B cell (primary cell): ENCODE measurements at regions not wholly inside any gene's neighbourhood (a gene's known extent, or its start where the extent isn't known, plus 50 kb on each side); places are given as distances from the start of the nearest gene placed in this dataset.

Experiments
- ATAC-seq: fragments of 200-7000 bp; cut with Tn5 transposase; one replicate; pipeline ENCODE4 v1.10.0; 2021; ENCODE audit warnings: low read depth, mild to moderate bottlenecking, moderate number of reproducible peaks, moderate library complexity
- CTCF ChIA-PET: fragments of 350-600 bp; sonication (Branson Sonifier 250); formaldehyde crosslinking; loops from one replicate; lab custom pipeline; 2021; ENCODE audit warnings: antibody characterized with exemption, inconsistent platforms; lab: Charles Lee
- POLR2A ChIA-PET: fragments of 350-600 bp; sonication (Branson Sonifier 250); formaldehyde crosslinking; loops from one replicate; lab custom pipeline; 2021; ENCODE audit warnings: antibody characterized with exemption; lab: Charles Lee
- DNase-seq: peaks from one replicate; pipeline ENCODE4 v3.0.0; 2013
- H2AFZ ChIP-seq: 2 replicates; pipeline ENCODE4 v1.6.1; 2012; ENCODE audit warnings: mild to moderate bottlenecking, low read depth, low read length; ENCODE audit not compliant: insufficient read depth, poor library complexity, severe bottlenecking
- H3K27ac ChIP-seq, 2 donors: 1 replicate in 1 of 2; 2 replicates in 1 of 2; pipeline ENCODE4 v1.5.1; 2012 to 2013; ENCODE audit warnings: low read length in 2 of 2, mild to moderate bottlenecking in 2 of 2, moderate library complexity in 1 of 2
- H3K27me3 ChIP-seq, 4 experiments: fragments of 200-600 bp in 1 of 4; sonication (generic) in 1 of 4; replicated peaks in 1 of 4; 1 replicate in 2 of 4; 2 replicates in 2 of 4; pipeline versions ENCODE4 v1.6.1 to v1.7.0; 2013 to 2016; ENCODE audit warnings: low read length in 3 of 4, mild to moderate bottlenecking in 2 of 4, mixed read lengths in 1 of 4, moderate library complexity in 1 of 4; ENCODE audit not compliant: insufficient read depth in 4 of 4, control insufficient read depth in 3 of 4; ENCODE audit errors: control extremely low read depth in 1 of 4
- H3K36me3 ChIP-seq, 2 experiments: replicated peaks in 1 of 2; 1 replicate in 1 of 2; 2 replicates in 1 of 2; pipeline versions ENCODE4 v1.6.1 to v1.7.1; 2013; ENCODE audit warnings: low read length in 1 of 2; ENCODE audit not compliant: insufficient read depth in 2 of 2, control insufficient read depth in 1 of 2; ENCODE audit errors: control extremely low read depth in 1 of 2, extremely low read depth in 1 of 2
- H3K4me1 ChIP-seq, 2 donors: fragments of 200-600 bp in 1 of 2; sonication (generic) in 1 of 2; 1 replicate in 1 of 2; 2 replicates in 1 of 2; pipeline versions ENCODE4 v1.5.1 to v1.6.1; 2013 to 2017; ENCODE audit warnings: low read length in 2 of 2; ENCODE audit not compliant: control insufficient read depth in 2 of 2, insufficient read depth in 2 of 2
- H3K4me2 ChIP-seq: replicated peaks from 2 replicates; pipeline ENCODE3; 2012; ENCODE audit warnings: mild to moderate bottlenecking, low read depth, low read length; ENCODE audit not compliant: poor library complexity, severe bottlenecking
- H3K4me3 ChIP-seq, 5 experiments: fragments of 200-600 bp in 1 of 5; sonication (generic) in 1 of 5; 1 replicate in 3 of 5; 2 replicates in 2 of 5; pipeline versions ENCODE4 v1.5.1 to v1.7.0; 2011 to 2016; ENCODE audit warnings: low read length in 4 of 5, mild to moderate bottlenecking in 4 of 5, low read depth in 2 of 5, control low read depth in 1 of 5, moderate library complexity in 1 of 5; ENCODE audit not compliant: insufficient read depth in 1 of 5; ENCODE audit errors: control extremely low read depth in 1 of 5, extremely low read depth in 1 of 5
- H3K79me2 ChIP-seq: fragments of 200-600 bp; sonication (generic); one replicate; pipeline ENCODE4 v1.6.0; 2016; ENCODE audit warnings: low read length; ENCODE audit not compliant: control insufficient read depth, insufficient read depth
- H3K9ac ChIP-seq: fragments of 200-600 bp; sonication (generic); 2 replicates; pipeline ENCODE4 v1.6.1; 2017; ENCODE audit warnings: mild to moderate bottlenecking, low read length, moderate library complexity
- H3K9me3 ChIP-seq, 3 donors: one replicate each; pipeline versions ENCODE4 v1.6.1 to v1.7.1; 2013; ENCODE audit warnings: low read length in 2 of 3; ENCODE audit not compliant: control insufficient read depth in 2 of 3, insufficient read depth in 1 of 3; ENCODE audit errors: control extremely low read depth in 1 of 3
- H4K20me1 ChIP-seq: 2 replicates; pipeline ENCODE4 v1.6.0; 2012; ENCODE audit warnings: mild to moderate bottlenecking, low read length; ENCODE audit not compliant: insufficient read depth, control insufficient read depth, poor library complexity, severe bottlenecking
- H3K27ac Mint-ChIP-seq: one replicate; pipeline ENCODE4 v1.8.0; 2021; ENCODE audit warnings: mixed read lengths
- H3K27me3 Mint-ChIP-seq: one replicate; pipeline ENCODE4 v1.8.0; 2021; ENCODE audit warnings: mixed read lengths
- H3K4me1 Mint-ChIP-seq: one replicate; pipeline ENCODE4 v1.8.0; 2021; ENCODE audit warnings: mixed read lengths
- H3K4me3 Mint-ChIP-seq: one replicate; pipeline ENCODE4 v1.8.0; 2021; ENCODE audit warnings: mixed read lengths
- H3K9me3 Mint-ChIP-seq: one replicate; pipeline ENCODE4 v1.8.0; 2022; ENCODE audit warnings: mixed read lengths; ENCODE audit not compliant: insufficient read depth
- CTCF ChIP-seq: fragments of 200-600 bp; IDR thresholded peaks from one replicate; pipeline ENCODE4 v1.8.0; 2022; ENCODE audit warnings: antibody characterized with exemption, mild to moderate bottlenecking
- EZH2 ChIP-seq: IDR thresholded peaks from 2 replicates; pipeline ENCODE4 v1.6.1; 2012; ENCODE audit warnings: borderline replicate concordance, low read depth, mild to moderate bottlenecking, moderate library complexity, low read length; ENCODE audit not compliant: insufficient read depth, poor library complexity, severe bottlenecking
- WGBS: methylation state at CpG from one replicate; pipeline ENCODE4 v1.1.5; 2013; ENCODE audit warnings: missing lambda C conversion rate; ENCODE audit not compliant: insufficient coverage; 5-methylcytosine and 5-hydroxymethylcytosine counted together
- intact Hi-C: fragments of 100-400 bp; cut with micrococcal nuclease; formaldehyde crosslinking; loops from one replicate; pipeline ENCODE4 v1.10.0; 2022

GRCh38 chr18:56468396-56468795, 170.0 kb downstream of the TXNL1 start:
- Mint-ChIP-seq H3K4me1 (peaks cover 7% of the 10 kb centered on the region), H3K9me3 (peaks cover 10% of the 10 kb centered on the region), H3K4me3 (no peak overlapping the region), H3K27me3 (no peaks in the 10 kb centered on the region), H3K27ac (no peak overlapping the region)
- Histone ChIP-seq H3K4me2 (no peak overlapping the region), H3K27ac (no peak overlapping the region), H2AFZ (no peak overlapping the region), H3K9me3 (peaks cover 4 to 13% (median 6%) of the 10 kb centered on the region in 3 donors), H3K36me3 (no peaks in the 10 kb centered on the region), H4K20me1 (no peaks in the 10 kb centered on the region), H3K79me2 (no peaks in the 10 kb centered on the region), H3K4me3 (no peak overlapping the region), H3K4me1 (peaks cover 5 to 8% of the 10 kb centered on the region in 2 donors), H3K9ac (no peak overlapping the region), H3K27me3 (no peaks in the 10 kb centered on the region)
- DNase-seq (no peak), ATAC-seq (no peak)
- POLR2A ChIA-PET = no interaction called here
- TF ChIP-seq CTCF (no peak), EZH2 (no peak)
- intact Hi-C loops = no loop called here
- CTCF ChIA-PET = no interaction called here
- no CpG with 5 or more reads among the region's 1 CpG for WGBS

GRCh38 chr18:56462276-56462675, 176.1 kb downstream of the TXNL1 start:
- ChIA-PET POLR2A (no interaction called here), CTCF (interaction anchor here (0.6 kb wide), 1 partner anchor 950 kb away, joined by 3 read pairs; no protein-coding TSS in a partner anchor)
- Histone ChIP-seq H3K27me3 (no peaks in the 10 kb centered on the region), H4K20me1 (no peaks in the 10 kb centered on the region), H3K27ac (no peak overlapping the region), H3K79me2 (no peaks in the 10 kb centered on the region), H3K36me3 (no peaks in the 10 kb centered on the region), H2AFZ (no peak overlapping the region), H3K4me1 (peaks cover 0 to 5% of the 10 kb centered on the region in 2 donors), H3K4me3 (no peak overlapping the region), H3K9ac (no peak overlapping the region), H3K4me2 (no peak overlapping the region), H3K9me3 (peaks cover 4 to 15% (median 6%) of the 10 kb centered on the region in 3 donors)
- whole genome bisulfite sequencing = 100% methylated on average over 1 of the region's 1 CpG
- TF ChIP-seq EZH2 = no peak
- TF ChIP-seq CTCF = no peak
- Mint-ChIP-seq H3K4me3 (no peak overlapping the region), H3K27me3 (peaks cover 9% of the 10 kb centered on the region), H3K9me3 (peaks cover 12% of the 10 kb centered on the region), H3K4me1 (no peaks in the 10 kb centered on the region), H3K27ac (no peak overlapping the region)
- intact Hi-C loops = no loop called here
- DNase-seq (no peak), ATAC-seq (no peak)
